ENCODE measurements at regions not wholly inside any gene's neighbourhood (a gene's known extent, or its start where the extent isn't known, plus 50 kb on each side); places are given as distances from the start of the nearest gene placed in this dataset.
"Not testable (repeated sequence)": the region's sequence is repeated elsewhere in the genome, so short reads cannot be mapped to it uniquely, and the experiment has no call there.

DNA sequence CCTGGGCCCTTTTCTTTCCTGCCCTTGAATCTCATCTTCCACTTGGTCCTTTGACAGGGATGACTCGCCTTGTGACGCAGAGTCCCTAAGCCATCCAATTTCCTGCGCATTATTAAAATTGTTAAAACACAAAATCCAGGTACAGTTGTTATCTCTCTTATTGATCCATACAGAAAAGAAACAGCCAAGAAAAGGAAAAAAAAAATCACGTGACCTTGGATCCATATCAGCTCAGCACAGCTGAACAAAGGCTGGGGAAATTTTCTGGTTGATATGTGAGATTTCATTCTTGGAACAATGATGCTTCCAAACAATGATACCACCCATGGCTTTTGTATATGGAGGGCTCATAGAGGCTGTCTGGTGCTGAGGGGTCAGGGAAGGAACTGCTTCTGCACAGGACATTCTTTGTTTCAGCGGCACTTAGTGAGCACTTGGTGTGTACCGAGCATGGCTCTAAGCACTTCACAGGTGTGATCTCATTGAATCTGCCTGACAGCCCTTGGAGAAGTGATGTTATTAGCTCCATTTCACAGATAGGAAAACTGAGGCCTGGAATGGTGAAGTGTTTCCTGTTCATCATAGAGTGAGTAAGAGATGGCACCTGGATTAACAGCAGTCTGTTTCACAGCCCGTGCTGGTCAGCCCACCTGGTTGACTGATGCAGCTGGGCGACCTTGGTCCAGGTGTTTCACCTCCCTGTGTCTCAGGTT is 155.0 kb upstream of the SULF2 start:
- DNase-seq, result no peak

DNA sequence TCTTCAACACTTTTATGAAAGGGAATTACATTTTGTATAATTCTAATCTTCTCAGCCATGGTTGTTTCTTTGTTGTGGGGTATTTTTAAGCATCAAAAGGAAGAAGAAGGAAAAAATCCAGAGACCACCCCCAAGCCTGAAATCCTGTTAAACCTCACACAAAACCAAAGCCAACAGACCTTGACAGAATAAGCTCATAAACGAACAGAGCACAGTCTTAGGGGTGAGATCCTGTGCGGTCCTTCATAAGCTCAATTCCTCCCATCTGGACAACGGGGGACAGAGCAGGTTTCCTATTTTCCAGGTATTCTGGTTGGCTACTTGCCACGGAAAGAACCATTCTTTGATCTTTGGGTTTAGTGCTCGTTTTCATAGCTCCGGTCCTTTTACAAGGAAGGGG is 151.3 kb upstream of the SULF2 start:
- no peak for DNase-seq

DNA sequence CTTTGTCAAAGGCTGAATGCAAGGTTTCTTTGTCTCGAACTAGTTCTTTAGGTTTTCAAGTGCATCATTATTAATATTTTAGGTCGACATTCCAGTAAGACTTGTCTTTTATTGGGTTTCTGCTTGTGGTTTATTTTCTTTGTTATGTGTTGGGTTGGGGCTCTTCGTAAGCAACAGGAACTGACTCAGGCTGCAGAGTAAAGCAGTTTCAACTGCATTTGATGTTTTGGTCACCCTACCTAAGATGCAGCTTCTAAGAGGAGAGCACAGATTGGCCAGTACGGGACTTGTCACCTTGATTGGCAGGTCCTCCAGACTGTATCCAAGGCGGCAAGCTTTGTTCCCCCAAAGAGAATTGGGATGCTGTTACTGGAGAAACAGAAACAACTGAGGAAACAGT is 149.5 kb upstream of the SULF2 start:
- DNase-seq, result no peak

DNA sequence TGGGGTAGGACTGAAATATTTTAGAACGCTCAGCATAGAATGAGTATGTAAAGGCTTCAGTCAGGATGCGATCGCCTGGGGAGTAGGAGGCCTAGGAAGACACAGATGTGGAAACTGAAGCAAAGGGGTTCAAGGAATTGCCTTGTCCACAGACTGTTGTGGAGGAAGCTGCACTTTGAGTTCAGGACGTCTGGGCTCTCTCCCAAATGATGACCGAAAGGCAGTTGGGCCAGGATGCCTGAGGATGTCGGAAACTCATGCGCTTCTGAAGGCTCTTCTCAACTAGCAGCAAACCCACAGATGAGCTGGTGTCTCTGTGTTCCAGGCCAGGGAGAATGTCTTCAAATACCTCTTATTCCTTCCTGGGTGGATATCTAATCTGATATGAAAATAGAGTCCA is 146.2 kb upstream of the SULF2 start:
- no peak for DNase-seq

DNA sequence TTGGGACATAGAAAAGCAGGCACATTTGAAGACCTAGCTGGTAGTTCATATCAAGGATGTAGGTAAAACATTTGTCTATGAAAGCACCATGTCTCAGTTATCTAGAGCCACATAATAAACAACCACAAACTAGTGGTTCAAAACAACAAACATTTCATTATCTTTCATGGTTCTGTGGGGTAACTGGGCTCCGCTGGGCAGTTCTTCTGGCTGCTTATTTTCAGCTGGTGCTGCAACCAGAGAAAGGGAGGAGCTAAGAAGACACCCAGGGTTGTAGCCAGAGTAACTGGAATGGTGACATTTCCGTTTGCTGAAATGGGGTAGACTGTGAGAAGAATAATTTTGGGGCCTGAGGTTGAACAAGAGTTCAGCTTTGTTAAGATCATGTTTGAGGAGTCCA is 145.7 kb upstream of the SULF2 start:
- DNase-seq, result no peak

DNA sequence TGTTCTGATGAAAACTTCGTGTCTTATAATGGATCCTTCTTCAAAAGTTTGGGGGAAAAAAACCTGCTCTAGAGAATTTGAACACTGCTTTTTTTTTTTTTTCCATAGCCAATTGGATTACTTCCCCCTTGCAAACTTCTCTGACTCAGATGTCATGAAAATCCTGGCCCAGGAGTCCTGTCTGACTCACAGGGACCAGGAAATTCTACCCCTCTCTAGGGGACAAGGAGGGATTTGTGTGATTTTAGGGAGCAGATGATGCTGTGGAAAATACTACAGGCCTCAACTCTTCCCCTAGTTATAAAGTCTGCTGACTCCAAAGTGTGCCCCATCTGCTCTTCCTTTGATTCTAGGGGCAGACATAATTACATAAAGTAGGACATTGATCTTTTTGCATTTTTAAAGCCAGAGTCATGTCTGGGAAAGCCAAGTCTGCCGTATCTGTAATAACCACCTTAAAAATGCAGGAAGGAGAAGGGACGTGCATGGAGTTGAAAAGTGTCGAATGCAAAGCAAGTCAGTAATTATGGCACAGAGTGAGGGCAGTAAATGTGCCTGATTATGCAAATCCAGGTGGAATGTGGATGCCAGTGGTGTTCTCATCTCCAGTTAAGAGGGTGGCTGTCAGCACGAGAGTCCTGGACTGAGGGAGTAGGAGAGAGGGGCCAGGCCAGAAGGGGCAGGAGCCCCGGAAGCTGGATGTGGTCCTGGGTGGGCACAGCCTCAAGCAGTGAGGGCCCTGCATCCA is 144.3 kb upstream of the SULF2 start:
- DNase-seq, result no peak

DNA sequence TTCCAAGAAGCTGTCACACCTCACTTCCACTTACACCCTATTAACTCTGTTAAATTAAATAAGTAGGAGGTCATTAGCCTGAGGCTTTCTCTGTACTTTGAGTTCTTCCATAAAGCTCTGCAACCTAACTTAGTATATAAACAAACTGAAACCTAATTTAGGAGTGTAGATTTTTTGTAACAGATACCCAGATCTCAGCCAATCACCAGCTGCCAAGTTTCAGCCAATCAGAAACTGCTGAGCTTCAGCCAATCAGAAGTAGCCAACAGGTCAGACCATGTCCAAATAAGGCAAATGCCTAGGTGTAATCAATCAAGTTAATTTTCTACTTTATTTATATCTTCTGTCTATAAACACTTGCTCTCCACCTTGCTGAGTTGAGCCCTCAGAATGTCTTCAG is 142.7 kb upstream of the SULF2 start:
- DNase-seq, result no peak

DNA sequence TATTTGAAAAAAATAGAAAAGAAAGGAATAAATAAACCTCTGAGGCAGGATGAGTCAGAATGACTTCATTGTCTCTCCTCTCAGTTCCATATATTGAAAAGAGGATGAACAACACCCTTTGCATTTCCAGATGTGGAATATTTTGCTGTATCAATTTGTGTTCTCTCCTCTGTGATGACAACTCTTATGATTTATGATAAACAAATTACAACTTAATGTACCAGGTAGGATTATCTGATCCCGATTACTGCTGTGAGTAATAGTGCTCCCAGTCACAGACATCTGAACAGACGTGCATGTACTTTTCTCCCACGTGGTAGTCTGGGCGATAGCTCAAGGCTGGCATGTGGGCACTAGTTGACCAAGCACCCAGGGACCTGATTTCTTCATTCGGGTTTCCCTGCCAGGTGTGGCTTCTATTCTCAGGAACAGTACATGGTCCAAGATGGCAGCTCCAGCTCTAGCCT is 142.1 kb upstream of the SULF2 start:
- no peak for DNase-seq

DNA sequence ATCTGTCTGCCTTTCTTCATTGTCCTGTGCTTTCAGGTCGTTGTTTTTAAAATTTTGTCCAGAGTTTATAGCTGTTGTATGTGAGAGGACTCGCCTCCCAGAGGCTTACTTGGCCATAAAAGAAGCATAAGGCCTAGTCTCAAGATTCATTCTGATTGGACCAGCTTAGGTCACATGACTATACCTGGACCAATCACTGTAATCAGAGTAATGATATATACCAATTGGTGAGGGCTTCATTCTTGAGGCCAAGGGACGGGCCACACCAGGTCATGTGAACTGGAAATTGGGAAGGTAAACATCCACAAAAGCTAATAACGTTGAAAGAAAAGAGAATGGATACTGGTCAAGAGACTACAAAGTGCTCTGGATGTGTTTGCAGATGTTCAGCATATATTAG is 141.4 kb upstream of the SULF2 start:
- no peak for DNase-seq

DNA sequence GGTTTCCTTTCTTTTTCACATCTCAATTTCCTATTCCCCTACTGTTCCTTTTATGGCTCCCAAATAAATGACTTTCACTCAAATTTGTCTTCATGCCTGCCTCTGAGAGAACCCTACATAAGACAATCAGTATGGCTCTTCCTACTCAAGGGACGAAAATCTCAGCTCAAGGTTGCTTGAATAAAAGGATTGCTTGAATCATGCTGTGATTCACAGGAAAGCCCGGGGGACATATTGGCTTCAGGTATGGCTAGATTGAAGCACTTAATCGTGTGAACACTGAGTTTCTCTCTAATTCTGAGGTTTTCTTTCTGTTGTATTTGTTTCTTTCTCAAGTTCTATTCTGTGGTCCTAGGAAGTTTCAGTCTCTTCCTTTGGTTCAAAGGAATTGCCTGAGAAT is 140.3 kb upstream of the SULF2 start:
- no peak for DNase-seq

DNA sequence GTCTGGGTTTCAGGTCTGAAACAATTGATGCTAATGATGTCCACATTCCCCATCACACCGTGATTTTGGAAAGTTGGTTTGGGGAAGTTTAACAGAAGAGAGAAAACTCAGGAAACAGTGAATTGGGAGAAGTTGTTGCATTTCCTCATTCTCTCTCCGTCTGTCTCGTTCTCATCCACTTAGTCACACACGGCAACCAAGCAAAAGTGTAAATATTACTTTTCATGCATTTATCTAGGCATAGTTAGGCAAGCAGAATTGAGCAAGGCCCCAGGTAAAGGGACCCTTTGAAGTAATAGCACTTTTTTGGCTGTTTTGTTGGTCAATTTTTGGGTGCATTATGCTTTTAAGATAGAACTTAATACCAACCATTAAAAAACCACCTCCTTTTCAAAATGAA is 137.0 kb upstream of the SULF2 start:
- no peak for DNase-seq

DNA sequence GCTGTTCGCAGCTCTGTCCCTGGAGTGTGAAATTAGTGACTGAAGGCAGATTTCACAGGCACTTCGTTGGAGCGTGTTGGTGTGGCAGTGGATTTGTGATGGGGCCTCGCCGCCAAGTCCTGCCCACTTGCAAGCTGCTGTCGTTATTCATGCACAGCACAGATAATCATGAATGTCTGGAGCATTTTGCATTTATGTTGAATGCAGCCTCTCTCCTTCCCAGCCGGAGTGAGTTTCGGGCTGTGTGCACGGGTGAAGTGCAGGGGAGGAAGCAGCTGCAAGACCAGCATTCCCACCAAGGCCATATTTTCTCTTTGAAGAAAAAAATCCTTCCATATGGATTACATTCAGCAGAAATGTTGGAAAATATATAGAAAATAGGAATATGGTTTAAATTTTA is 136.5 kb upstream of the SULF2 start:
- DNase-seq, result not testable (repeated sequence)

DNA sequence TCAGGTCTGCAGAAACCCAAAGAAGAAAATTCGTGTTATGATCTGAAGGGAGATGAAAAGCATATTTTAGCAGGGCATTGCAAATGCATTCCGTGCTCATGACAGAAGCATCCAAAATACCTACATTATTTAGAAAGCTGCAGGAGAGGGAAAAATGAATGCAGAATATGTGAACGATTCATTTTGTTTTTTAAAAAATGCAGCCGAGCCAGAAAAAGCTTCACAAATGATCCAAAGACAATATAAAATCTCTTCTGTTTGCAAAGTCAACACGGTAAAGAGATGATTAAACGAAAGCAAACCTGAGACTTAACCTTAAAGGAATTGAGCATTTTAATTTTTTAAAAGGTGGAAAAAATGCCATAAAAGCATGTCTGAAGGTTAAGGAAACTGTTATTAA is 136.1 kb upstream of the SULF2 start:
- DNase-seq, result no peak

DNA sequence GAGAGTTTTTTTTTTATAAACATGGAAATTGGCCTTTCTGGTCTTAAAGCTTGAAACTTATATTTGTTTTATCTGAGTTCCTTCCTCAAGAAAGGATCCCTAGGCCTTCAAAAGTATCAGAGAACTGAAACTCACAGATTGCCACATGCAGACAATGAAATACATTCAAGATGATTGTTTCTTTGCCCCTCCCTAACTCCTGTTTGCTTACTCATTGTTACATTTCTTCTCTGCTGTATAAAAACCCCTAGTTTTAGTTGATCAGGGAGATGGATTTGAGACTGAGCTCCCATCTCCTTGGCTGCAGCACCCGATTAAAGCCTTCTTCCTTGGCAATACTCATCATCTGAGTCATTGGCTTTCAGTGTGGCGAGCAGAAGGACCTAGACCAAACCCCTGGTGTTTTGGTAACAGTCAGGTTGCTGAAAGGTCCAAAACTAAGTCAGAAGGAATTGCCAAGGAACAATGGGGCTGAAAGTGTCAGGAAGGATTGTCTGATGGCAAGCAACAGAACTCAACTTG is 132.3 kb upstream of the SULF2 start:
- no peak for DNase-seq

DNA sequence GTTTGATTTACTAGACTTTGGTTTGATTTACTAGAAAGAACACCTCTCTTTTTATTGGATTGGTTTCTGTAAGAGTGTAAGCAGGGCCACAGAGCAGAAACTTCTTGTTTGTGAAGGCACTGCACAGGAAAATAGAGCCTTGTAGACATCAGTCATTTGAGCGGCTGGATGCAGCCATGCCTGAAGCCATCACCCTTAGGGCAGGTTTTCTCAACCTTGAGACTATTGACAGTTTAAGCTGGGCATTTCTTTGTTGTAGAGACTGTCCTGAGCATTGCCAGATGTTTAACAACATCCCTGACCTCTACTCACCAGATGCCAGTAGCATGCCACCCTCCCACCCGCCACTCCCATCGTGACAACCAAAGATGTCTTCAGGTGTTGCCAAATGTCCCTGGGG is 130.2 kb upstream of the SULF2 start:
- no peak for DNase-seq

DNA sequence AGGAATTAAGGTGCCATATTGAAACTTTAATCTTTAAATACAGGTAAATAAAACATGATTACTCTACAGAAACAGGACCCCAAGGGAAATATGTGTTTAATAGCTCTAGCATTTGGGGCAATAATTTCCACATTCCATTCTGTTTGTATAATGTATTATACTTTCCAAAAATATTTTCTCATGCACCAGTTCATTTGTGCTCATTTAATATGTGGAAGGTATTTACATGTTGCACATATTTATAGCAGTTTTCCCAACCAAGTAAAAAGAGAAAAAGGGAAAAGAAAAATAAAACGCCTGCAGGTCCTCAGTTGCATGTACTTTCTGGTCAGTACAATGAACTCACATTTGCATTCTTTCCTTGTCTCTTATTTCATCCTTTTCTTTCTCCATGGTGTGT is 129.5 kb upstream of the SULF2 start:
- no peak for DNase-seq

DNA sequence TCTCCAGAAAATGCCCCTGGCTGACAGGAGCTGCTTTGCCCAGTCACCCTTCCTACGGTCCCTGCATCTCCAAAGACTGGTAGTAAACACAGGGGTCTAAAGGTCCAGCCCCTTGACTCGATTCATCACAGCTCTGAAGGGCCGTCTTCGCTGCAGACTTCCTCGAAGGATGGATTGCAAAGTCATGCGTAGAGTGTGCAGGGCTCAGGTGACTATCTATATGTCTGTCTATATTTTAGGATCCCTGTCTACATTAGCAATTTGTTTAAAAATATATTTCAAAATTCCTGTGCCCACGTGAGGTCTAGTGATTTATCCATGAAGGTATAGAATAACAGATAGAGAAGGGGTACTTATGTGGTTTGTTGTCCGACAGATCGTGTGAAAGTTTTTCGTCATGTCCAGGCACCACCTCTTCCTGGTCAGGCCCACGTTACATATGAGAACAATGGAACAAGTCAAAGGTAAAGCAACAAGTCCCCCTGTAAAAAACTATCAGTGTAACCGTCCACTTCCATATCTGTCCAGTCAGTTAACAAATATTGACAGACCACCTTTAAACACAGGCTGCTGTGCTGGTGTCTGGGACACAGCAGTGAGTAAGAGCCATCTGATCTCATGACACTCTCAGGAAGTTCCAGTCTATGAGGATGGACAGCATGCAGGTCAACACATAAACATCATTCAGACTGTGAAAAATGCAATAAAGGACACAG is 127.7 kb upstream of the SULF2 start:
- not testable (repeated sequence) for DNase-seq

DNA sequence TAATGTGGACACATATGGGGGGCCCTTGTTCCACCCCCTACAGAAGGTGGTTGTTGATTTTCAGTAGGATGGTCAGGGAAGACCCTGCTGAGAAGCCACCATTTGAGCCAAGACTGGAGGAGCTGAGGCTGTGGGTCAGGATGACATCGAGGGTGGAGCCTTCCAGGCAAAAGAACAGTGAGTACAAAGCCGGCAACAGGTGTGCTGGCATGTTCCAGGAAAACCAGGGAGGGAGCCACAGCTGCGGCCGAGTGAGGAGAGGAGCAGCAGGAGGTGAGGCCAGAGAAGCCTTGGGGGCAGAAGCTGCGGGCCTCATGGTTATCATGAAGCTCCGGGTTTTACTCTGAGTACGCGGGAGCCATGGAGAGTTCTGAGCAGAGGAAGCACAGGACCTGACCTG is 126.9 kb upstream of the SULF2 start:
- DNase-seq, result not testable (repeated sequence)

DNA sequence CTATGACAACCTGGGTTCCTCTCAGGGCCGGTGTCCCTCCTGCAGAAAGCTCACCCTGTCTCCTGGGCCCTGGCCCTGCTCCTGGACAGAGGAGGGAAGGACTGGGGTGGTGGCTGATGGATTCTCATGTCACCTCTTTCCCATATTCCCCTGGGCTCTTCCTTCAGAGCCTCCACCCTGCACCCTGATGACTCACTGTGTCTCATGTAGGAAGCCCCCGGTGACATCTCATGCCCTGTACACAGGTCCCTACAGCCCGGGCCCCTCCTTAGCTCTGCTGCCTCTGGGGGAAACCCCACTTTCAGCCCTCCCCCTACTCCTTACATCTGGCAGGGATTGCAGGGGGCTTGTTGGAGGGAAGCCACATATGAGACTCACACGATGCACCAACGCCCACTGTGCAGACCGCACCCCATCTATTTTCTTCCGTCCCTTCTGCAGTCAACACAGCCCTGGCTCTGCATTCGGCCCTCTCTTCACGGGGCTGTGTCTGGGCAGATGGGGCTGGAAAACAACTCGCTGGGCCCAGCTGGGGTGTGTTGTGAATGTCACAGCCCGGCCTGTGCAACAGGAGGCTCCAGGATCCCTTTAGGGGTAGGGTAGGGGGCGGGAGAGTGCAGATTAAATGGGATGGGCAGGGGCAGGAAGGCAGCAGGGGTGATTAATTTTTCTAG is 124.6 kb upstream of the SULF2 start:
- not testable (repeated sequence) for DNase-seq

DNA sequence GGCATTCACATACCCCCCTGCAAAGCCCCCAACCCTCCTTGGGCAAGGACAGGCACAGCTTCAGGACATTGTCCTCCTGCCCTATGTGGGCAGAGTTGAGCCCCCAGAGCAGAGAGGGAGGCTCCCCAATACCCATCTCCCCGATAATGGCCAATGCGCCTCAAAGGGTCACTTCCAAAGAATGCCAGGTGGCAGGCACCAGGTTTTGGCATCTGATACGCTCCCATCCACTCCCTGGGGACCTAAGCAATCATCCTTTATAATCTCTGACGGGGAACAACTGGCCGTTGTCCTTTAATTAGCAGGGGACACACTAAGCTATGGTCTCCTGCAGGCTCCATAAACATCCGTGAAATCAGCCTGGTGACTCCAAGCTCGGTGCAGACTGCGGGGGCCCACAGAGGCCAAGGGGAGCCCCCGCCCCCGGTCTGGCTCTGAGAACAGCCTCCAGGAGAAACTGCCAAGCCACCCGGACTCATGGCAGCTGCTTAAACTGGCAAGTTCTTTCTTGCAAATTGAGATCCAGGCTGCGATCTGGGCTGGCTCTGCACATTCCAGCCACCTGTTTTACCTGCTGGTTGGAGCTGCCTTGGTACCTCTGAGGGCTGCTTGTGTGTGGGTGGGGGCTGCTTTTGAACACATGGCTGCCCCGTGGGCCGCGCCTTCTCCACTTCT is 123.2 kb upstream of the SULF2 start:
- DNase-seq, result not testable (repeated sequence)

DNA sequence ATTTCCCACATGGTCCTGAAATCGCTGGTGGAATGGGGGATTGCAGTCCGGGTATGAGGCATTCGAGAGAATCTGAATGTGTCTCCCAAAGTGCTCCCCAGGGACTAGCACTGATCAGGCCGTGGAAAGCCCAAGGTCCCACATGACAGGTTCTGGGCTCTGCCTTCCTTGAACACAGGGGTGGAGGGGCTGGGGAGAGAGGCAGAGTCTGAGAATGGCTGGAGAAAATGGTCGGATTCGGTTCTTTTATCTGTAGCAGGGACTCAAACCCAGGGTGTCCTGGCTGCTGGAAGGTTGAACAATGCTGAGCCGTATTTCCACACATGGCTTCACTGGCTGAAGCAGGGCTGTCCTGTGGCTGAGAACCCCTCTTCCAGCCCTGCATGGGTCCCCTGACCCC is 122.7 kb upstream of the SULF2 start:
- DNase-seq, result not testable (repeated sequence)

DNA sequence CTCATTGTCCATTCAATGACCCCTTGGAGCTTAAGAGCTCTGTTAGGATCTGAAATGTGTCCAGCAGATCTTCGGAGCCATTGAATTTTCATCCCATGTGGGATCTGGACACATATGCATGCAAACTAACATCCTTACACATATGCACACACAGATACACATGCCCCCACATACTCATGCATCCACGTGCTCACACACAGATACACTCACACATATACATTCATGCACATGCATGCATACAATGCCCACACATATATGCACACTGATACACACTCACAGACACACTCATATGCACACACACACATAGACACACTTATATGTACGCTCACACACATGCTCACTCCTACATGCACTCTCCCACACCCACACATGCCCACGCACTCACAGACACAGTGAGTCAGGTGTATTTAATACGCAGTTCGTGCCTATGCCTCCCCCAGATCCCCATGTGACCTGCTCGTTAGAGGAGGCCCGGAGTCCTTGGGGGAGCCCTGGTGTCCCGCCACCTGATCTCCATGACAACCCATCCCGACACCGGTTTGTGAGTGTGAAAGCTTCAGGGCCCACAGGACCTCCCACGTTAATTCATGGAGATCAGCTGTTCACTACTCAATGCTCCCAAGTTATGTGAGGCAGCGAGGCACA is 121.9 kb upstream of the SULF2 start:
- no peak for DNase-seq

Data from NCI-H1092 treated with DMSO at 0.1 percent for 48 hours (cell line).